ENCODE measurements at regions not wholly inside any gene's neighbourhood (a gene's known extent, or its start where the extent isn't known, plus 50 kb on each side); places are given as distances from the start of the nearest gene placed in this dataset.

GRCh38 chr15:96728591-96728990, 398.1 kb downstream of the NR2F2 start:
- WGBS = 69% methylated on average over 6 of the region's 6 CpGs
- Histone ChIP-seq H3K9me3 (no peaks in the 10 kb centered on the region), H3K4me1 (replicated peaks) (no peaks in the 10 kb centered on the region), H3K27ac (no peak overlapping the region), H3K36me3 (no peaks in the 10 kb centered on the region), H3K27me3 (replicated peaks; ENCODE audit: insufficient read depth) (no peaks in the 10 kb centered on the region), H3K4me3 (no peak overlapping the region)
- TF ChIP-seq POLR2AphosphoS5 (IDR thresholded peaks at IDR 0.05) = no peak
- TF ChIP-seq CTCF (IDR thresholded peaks at IDR 0.05) = no peak
- TF ChIP-seq POLR2A (IDR thresholded peaks at IDR 0.05) = no peak
- DNase-seq (ENCODE audit: low spot score) = no peak
- intact Hi-C loops (cut with DNase I) = no loop called here

GRCh38 chr15:96732704-96733103, 402.2 kb downstream of the NR2F2 start:
- DNase-seq (ENCODE audit: low spot score) = no peak
- Histone ChIP-seq H3K4me1 (replicated peaks) (no peaks in the 10 kb centered on the region), H3K4me3 (no peak overlapping the region), H3K36me3 (no peaks in the 10 kb centered on the region), H3K27me3 (replicated peaks; ENCODE audit: insufficient read depth) (no peaks in the 10 kb centered on the region), H3K27ac (no peak overlapping the region), H3K9me3 (no peaks in the 10 kb centered on the region)
- WGBS = 82% methylated on average over 5 of the region's 5 CpGs
- no peak for TF ChIP-seq CTCF (IDR thresholded peaks at IDR 0.05)
- TF ChIP-seq POLR2AphosphoS5 (IDR thresholded peaks at IDR 0.05) = no peak
- no peak for TF ChIP-seq POLR2A (IDR thresholded peaks at IDR 0.05)
- intact Hi-C loops (cut with DNase I) = loop anchor here (10.0 kb wide), 1 partner anchor 48 kb away; no protein-coding TSS in a partner anchor

DNA sequence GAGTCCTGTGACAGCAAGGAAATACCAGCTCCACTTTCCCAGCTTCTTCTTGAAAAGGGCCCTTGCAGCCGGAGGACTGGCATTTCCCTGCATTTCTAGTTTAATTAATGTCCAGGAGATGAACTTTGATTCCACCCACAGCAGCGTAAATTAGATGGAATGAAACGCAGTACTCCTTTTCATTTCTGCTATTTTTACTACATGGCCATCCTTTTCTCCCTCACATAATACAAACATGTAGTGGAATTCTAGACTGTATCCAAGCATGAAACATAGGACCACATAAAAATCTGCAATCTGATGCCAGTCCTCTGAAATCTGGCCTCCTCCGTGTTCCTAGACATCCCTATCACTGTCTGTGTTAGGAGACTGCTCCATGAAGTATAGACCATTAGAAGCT, 403.2 kb downstream of the NR2F2 start:
- 74% methylated on average over 4 of the region's 4 CpGs for WGBS
- intact Hi-C loops (cut with DNase I) = loop anchor here (10.0 kb wide), 1 partner anchor 49 kb away; no protein-coding TSS in a partner anchor
- Histone ChIP-seq H3K36me3 (no peaks in the 10 kb centered on the region), H3K4me1 (replicated peaks) (no peaks in the 10 kb centered on the region), H3K27ac (no peak overlapping the region), H3K27me3 (replicated peaks; ENCODE audit: insufficient read depth) (no peaks in the 10 kb centered on the region), H3K9me3 (no peaks in the 10 kb centered on the region), H3K4me3 (no peak overlapping the region)
- TF ChIP-seq CTCF (IDR thresholded peaks at IDR 0.05) = no peak
- no peak for TF ChIP-seq POLR2A (IDR thresholded peaks at IDR 0.05)
- TF ChIP-seq POLR2AphosphoS5 (IDR thresholded peaks at IDR 0.05) = no peak
- no peak for DNase-seq (ENCODE audit: low spot score)

- intact Hi-C loops (cut with DNase I) = loop anchor here (10.0 kb wide), 1 partner anchor 51 kb away; no protein-coding TSS in a partner anchor
- H3K4me1 ChIP-seq (replicated peaks) = no peaks in the 10 kb centered on the region
- H3K4me3 ChIP-seq = no peak overlapping the region
- H3K27ac ChIP-seq = no peak overlapping the region
- no peak for DNase-seq (ENCODE audit: low spot score)
- TF ChIP-seq CTCF (IDR thresholded peaks at IDR 0.05) = no peak
- no peak for TF ChIP-seq POLR2A (IDR thresholded peaks at IDR 0.05)
- no peak for TF ChIP-seq POLR2AphosphoS5 (IDR thresholded peaks at IDR 0.05)
- no peaks in the 10 kb centered on the region for H3K9me3 ChIP-seq
- 75% methylated on average over 2 of the region's 2 CpGs for WGBS
- no peaks in the 10 kb centered on the region for H3K36me3 ChIP-seq
- H3K27me3 ChIP-seq (replicated peaks; ENCODE audit: insufficient read depth) = no peaks in the 10 kb centered on the region
Measured at GRCh38 chr15:96735632-96736240, 405.2 kb downstream of the NR2F2 start.

- WGBS = 93% methylated on average over 2 of the region's 2 CpGs
- Histone ChIP-seq H3K4me3 (no peak overlapping the region), H3K36me3 (no peaks in the 10 kb centered on the region), H3K27ac (no peak overlapping the region), H3K4me1 (replicated peaks) (no peaks in the 10 kb centered on the region), H3K9me3 (no peaks in the 10 kb centered on the region), H3K27me3 (replicated peaks; ENCODE audit: insufficient read depth) (no peaks in the 10 kb centered on the region)
- TF ChIP-seq CTCF (IDR thresholded peaks at IDR 0.05) (no peak), POLR2AphosphoS5 (IDR thresholded peaks at IDR 0.05) (no peak)
- intact Hi-C loops (cut with DNase I) = loop anchor here (10.0 kb wide), 1 partner anchor 52 kb away; no protein-coding TSS in a partner anchor
- DNase-seq (ENCODE audit: low spot score) = no peak
Measured at GRCh38 chr15:96736384-96736783, 405.9 kb downstream of the NR2F2 start.

Data from prostate gland (tissue), 2 donors.